ENCODE measurements at regions not wholly inside any gene's neighbourhood (a gene's known extent, or its start where the extent isn't known, plus 50 kb on each side); places are given as distances from the start of the nearest gene placed in this dataset.

DNA sequence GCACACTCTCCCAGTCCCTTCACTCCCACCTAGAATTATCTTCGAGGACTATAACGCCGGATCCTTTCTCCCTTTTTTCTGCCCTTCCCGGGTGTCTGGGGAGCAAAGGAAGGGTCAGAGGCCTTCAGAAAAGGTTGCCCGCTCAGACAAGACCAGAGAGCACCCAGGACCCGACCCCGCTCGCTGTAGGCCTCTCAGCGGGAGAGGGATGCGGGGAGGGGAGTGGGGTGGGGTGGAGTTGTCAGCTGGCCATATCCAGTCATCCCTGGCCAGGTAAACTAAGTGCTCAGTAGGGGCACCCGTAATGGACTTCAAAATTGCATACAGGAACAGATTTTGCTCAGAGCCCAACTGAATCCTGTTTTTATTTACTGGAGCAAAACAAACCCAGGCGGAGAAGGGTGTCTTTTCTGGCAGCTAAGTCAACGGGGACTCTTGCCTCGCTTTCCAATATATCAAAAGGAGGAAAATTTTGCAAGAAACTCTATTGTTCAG, 65.0 kb downstream of the NOL4 start:
- H3K4me1 ChIP-seq (ENCODE audit: control insufficient read depth, insufficient read depth, low read length), result no peaks in the 10 kb centered on the region
- intact Hi-C loops (cut with DNase I), result no loop called here
- ATAC-seq (no peak), DNase-seq (no peak)
- no peak overlapping the region for H3K27ac ChIP-seq (ENCODE audit: low read length)
- no peaks in the 10 kb centered on the region for H3K9me3 ChIP-seq (ENCODE audit: control insufficient read depth, low read length)
- 54% methylated on average over 14 of the region's 14 CpGs for WGBS
- H3K27me3 ChIP-seq (ENCODE audit: control insufficient read depth, insufficient read depth), result no peaks in the 10 kb centered on the region
- peak overlapping the region; percentile 29 for H3K4me3 ChIP-seq (ENCODE audit: low read length)

DNA sequence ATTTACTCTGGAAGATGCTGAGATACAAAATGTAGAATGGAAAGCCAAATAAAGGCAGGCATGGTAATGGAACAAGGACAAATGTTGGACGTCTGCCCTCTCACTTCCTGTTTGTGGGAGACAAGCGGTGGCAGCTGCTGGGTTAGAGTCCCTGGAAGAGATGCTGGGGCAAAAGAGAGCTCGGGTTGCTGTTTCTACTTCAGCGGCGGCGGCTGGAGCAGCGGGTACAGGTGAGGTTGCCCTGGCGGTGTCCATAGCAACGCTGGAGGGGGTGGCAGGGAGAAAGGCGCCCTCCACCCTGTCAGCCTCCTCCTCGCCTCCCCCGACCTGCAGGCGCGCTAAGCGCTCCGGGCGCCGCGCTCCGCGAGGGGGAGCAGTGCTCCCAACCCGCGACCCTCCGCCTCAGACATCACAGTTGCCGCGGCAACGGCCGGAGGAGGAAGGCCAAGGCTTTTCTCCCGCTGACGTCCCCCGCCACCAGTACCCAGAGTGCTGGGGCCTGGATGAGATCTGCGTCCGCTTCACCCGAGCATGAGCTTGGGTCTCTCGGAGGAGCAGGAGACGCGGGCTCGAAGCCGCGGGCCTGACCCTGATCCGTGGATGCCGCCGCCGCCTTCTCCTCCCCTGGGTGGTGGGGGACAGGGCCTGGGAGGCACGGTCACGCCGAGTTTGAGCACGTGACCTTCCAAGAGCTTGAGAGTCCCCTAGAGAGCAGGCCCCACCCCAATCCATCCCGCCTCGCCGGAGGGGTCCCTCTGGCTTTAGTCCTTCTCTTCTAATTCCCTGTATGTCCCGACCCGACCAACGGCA, 65.6 kb downstream of the NOL4 start:
- H3K9me3 ChIP-seq (ENCODE audit: control insufficient read depth, low read length), result no peaks in the 10 kb centered on the region
- ATAC-seq, result peak; percentile 33 to 40

DNA sequence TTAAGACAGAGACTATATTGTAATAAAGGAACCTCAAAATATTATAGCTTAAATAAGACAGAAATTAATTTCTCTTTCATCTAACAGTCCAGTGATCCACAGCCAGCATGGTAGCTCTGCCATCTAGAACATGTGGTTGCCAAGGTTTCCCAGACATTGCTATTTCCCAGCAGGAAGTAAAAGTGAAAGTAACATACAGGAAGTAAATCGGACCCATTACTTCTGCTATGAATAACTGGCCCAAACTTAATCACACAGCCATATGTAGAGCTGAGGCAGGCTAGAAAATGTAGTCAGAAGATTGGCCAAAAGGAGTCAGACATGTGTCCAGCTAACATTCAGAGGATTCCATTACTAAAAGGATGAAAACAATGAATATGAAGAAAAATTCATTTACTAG, 71.0 kb downstream of the NOL4 start:
- no peaks in the 10 kb centered on the region for H3K27me3 ChIP-seq (ENCODE audit: control insufficient read depth, insufficient read depth)
- WGBS, result 37% methylated on average over 1 of the region's 1 CpG
- H3K4me3 ChIP-seq (ENCODE audit: low read length), result no peak overlapping the region
- ATAC-seq (no peak), DNase-seq (no peak)
- H3K4me1 ChIP-seq (ENCODE audit: control insufficient read depth, insufficient read depth, low read length), result no peaks in the 10 kb centered on the region
- intact Hi-C loops (cut with DNase I), result no loop called here
- no peaks in the 10 kb centered on the region for H3K9me3 ChIP-seq (ENCODE audit: control insufficient read depth, low read length)
- H3K27ac ChIP-seq (ENCODE audit: low read length), result no peak overlapping the region

More for the DNA sequence above, 65.6 kb downstream of the NOL4 start:
- Histone ChIP-seq H3K4me1 (ENCODE audit: control insufficient read depth, insufficient read depth, low read length) (no peaks in the 10 kb centered on the region), H3K27ac (ENCODE audit: low read length) (no peak overlapping the region), H3K27me3 (ENCODE audit: control insufficient read depth, insufficient read depth) (no peaks in the 10 kb centered on the region), H3K4me3 (ENCODE audit: low read length) (peak overlapping the region; percentile 29)
- DNase-seq, result peak; percentile 13 to 55 (median 51)
- intact Hi-C loops (cut with DNase I), result no loop called here
- 2% methylated on average over 54 of the region's 54 CpGs for WGBS

DNA sequence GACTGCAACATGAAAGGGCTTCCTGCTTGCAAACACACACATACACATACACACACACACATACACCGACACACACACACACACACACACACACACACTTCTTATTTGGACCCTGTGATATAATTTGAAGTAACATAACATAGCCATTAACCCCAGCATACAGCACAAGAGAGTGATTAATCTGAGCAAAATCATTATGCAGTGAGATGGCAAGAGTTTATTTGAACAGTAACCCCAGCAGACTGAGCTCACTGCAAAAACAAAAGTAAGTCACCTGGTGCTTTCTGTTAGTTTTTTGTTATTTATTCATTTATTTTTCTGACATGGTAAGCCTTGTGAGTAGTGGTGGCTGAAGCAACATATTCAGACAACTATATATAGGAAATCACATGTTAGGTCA, 93.7 kb downstream of the NOL4 start:
- no peaks in the 10 kb centered on the region for H3K27me3 ChIP-seq (ENCODE audit: control insufficient read depth, insufficient read depth)
- H3K4me1 ChIP-seq (ENCODE audit: control insufficient read depth, insufficient read depth, low read length), result no peaks in the 10 kb centered on the region
- H3K9me3 ChIP-seq (ENCODE audit: control insufficient read depth, low read length), result no peaks in the 10 kb centered on the region
- intact Hi-C loops (cut with DNase I), result no loop called here
- no peak for ATAC-seq
- DNase-seq, result no peak
- no peak overlapping the region for H3K4me3 ChIP-seq (ENCODE audit: low read length)
- WGBS, result 81% methylated on average over 1 of the region's 1 CpG
- H3K27ac ChIP-seq (ENCODE audit: low read length), result no peak overlapping the region

DNA sequence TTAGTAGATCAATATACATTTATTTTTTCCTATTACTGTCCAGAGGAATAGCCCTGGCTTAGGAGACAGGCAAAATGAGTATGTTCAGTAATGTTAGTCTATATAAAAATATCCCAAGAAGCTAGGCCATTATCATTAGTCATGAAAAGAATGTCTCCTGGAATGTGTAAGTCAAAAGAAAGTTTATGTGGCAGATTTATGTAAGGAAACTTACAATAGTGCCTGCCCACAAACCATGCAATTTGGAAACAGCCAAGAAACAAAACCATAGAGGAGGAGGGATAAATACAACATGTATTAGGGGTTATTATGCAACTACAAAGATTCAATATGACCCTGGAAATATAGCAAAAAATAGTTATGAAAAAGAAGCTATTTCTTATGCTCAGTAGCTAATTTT, 96.3 kb downstream of the NOL4 start:
- Histone ChIP-seq H3K9me3 (ENCODE audit: control insufficient read depth, low read length) (no peaks in the 10 kb centered on the region), H3K4me1 (ENCODE audit: control insufficient read depth, insufficient read depth, low read length) (no peaks in the 10 kb centered on the region), H3K4me3 (ENCODE audit: low read length) (no peak overlapping the region), H3K27me3 (ENCODE audit: control insufficient read depth, insufficient read depth) (no peaks in the 10 kb centered on the region), H3K27ac (ENCODE audit: low read length) (no peak overlapping the region)
- intact Hi-C loops (cut with DNase I), result loop anchor here in 3 of 4 donors (10.0 kb wide), 2 partner anchors 196 to 656 kb away; no protein-coding TSS in a partner anchor
- DNase-seq (no peak), ATAC-seq (no peak)

DNA sequence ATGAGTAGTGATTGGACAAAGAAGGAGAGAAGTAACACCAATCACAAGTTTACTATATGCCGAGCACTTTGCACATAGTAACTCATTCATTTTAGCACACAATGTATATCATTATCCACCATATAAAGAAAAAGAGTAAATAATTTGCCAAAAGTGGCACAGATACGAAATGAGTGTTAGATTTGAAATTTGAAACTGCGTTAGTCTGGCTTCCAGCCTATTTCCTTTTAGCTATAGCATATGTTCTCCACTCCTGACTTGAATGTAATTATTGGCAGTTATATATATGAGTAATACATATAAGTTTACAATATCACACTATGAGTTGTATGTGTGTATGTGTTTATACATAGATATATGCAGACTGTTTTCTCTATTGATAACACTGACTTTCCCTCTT, 98.6 kb downstream of the NOL4 start:
- no peaks in the 10 kb centered on the region for H3K9me3 ChIP-seq (ENCODE audit: control insufficient read depth, low read length)
- DNase-seq (no peak), ATAC-seq (no peak)
- no peaks in the 10 kb centered on the region for H3K27me3 ChIP-seq (ENCODE audit: control insufficient read depth, insufficient read depth)
- H3K27ac ChIP-seq (ENCODE audit: low read length), result no peak overlapping the region
- no peak overlapping the region for H3K4me3 ChIP-seq (ENCODE audit: low read length)
- no peaks in the 10 kb centered on the region for H3K4me1 ChIP-seq (ENCODE audit: control insufficient read depth, insufficient read depth, low read length)
- intact Hi-C loops (cut with DNase I), result loop anchor here in 3 of 4 donors (10.0 kb wide), 2 partner anchors 199 to 659 kb away; no protein-coding TSS in a partner anchor
- WGBS, result 64% methylated on average over 3 of the region's 3 CpGs

DNA sequence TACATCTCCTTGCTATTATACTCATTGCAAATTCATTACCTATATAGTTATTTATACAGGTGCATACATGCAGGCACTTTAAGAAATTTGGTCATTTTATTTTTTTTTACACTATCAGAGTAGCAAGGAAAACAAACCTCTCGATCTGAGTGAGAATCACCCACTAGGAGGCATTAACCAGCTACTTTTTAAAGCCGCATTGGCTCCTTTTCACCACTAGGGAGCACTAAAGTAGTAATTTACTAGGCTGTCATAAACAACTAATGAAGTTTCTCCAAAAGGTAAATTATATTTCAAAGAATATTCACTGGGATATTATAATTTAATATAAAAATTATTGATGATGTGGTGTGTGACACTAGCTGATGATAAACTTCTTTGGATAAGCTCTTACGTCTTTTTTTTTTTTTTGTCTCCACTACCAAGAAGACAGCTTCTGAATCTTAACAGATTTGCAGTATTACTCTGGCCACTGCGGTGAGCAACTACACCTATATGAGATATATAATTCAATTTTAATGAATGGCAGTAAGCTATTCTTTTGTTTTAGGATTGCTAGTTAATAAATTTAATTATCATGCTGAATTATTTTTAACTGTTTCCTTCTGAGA, 101.9 kb downstream of the NOL4 start:
- no peak for DNase-seq
- H3K4me1 ChIP-seq (ENCODE audit: control insufficient read depth, insufficient read depth, low read length), result no peaks in the 10 kb centered on the region
- ATAC-seq, result no peak
- intact Hi-C loops (cut with DNase I), result loop anchor here in 3 of 4 donors (10.0 kb wide), 2 partner anchors 202 to 662 kb away; no protein-coding TSS in a partner anchor
- H3K4me3 ChIP-seq (ENCODE audit: low read length), result no peak overlapping the region
- WGBS, result 21% methylated on average over 4 of the region's 4 CpGs
- H3K27me3 ChIP-seq (ENCODE audit: control insufficient read depth, insufficient read depth), result no peaks in the 10 kb centered on the region
- H3K27ac ChIP-seq (ENCODE audit: low read length), result no peak overlapping the region
- H3K9me3 ChIP-seq (ENCODE audit: control insufficient read depth, low read length), result no peaks in the 10 kb centered on the region

DNA sequence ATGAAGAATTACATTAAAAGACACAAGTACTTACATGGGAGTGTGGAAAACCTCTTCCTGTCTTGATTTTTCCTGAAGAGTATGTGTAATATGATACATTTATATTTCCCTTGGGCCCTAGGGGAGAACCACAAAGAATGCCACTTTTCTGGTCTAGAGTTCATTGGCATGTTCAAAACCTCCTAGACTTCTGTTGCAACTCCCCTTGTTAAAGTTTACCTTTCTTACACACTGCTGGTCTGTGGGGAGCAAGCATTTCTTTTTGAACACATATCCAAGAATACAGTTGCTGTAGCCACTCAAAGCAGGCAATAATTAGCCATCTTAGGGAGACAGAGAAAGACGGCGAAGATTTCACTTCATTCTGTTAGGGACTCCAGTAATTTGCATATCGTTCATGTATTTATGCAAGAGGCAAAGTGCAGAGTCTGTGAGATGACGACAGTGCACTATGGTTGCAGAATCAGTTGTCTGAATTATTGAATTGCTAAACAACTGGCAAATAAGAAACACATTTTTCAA, 103.5 kb downstream of the NOL4 start:
- ATAC-seq (no peak), DNase-seq (no peak)
- H3K27ac ChIP-seq (ENCODE audit: low read length), result no peak overlapping the region
- no peaks in the 10 kb centered on the region for H3K27me3 ChIP-seq (ENCODE audit: control insufficient read depth, insufficient read depth)
- intact Hi-C loops (cut with DNase I), result loop anchor here in 3 of 4 donors (10.0 kb wide), 2 partner anchors 204 to 664 kb away; no protein-coding TSS in a partner anchor
- no peaks in the 10 kb centered on the region for H3K9me3 ChIP-seq (ENCODE audit: control insufficient read depth, low read length)
- no peaks in the 10 kb centered on the region for H3K4me1 ChIP-seq (ENCODE audit: control insufficient read depth, insufficient read depth, low read length)
- H3K4me3 ChIP-seq (ENCODE audit: low read length), result no peak overlapping the region
- 50% methylated on average over 4 of the region's 4 CpGs for WGBS

DNA sequence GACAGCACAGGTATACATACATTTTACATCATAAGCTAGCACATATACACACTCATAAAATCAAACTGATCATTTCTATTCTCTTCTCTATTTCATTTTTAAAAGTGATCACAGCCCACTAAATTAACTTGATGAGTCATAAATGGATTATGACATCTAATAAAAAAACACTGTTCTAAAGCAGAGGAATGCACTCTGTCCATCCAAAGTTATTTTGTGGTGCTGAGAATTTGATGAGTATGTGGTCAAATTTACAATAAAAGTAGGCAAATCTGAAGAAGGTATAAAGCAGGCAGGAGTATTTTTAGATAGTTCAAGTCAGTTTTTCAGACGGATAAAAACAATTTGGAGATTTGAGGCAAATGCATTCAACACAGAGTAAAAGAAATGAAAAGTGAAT, 104.4 kb downstream of the NOL4 start:
- DNase-seq (no peak), ATAC-seq (no peak)
- Histone ChIP-seq H3K4me1 (ENCODE audit: control insufficient read depth, insufficient read depth, low read length) (no peaks in the 10 kb centered on the region), H3K27ac (ENCODE audit: low read length) (no peak overlapping the region), H3K4me3 (ENCODE audit: low read length) (no peak overlapping the region), H3K27me3 (ENCODE audit: control insufficient read depth, insufficient read depth) (no peaks in the 10 kb centered on the region), H3K9me3 (ENCODE audit: control insufficient read depth, low read length) (no peaks in the 10 kb centered on the region)
- WGBS, result 71% methylated on average over 1 of the region's 1 CpG
- intact Hi-C loops (cut with DNase I), result loop anchor here in 3 of 4 donors (10.0 kb wide), 2 partner anchors 205 to 665 kb away; no protein-coding TSS in a partner anchor

DNA sequence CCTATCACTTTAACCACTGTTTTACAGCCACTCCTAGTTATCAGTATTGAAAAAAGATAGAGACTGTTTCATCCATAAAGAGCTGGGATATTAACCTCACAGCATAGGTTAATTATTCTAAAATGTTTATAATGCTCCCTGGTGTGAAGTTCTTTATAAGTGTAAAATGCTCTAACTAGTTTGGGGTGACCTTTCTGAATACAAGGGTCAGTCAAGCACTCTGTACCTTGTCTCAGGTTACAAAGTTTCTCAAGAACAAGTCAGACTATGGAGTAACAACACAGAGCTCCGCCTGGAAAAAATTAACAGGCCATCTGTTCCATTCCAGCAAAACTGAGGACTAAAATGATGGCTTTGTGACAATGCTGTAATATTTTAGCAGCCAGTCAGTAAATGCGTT, 107.4 kb downstream of the NOL4 start:
- Histone ChIP-seq H3K27me3 (ENCODE audit: control insufficient read depth, insufficient read depth) (no peaks in the 10 kb centered on the region), H3K4me1 (ENCODE audit: control insufficient read depth, insufficient read depth, low read length) (no peaks in the 10 kb centered on the region), H3K27ac (ENCODE audit: low read length) (no peak overlapping the region), H3K9me3 (ENCODE audit: control insufficient read depth, low read length) (no peaks in the 10 kb centered on the region), H3K4me3 (ENCODE audit: low read length) (no peak overlapping the region)
- no peak for ATAC-seq
- intact Hi-C loops (cut with DNase I), result no loop called here
- DNase-seq, result no peak
- WGBS, result 77% methylated on average over 2 of the region's 2 CpGs

DNA sequence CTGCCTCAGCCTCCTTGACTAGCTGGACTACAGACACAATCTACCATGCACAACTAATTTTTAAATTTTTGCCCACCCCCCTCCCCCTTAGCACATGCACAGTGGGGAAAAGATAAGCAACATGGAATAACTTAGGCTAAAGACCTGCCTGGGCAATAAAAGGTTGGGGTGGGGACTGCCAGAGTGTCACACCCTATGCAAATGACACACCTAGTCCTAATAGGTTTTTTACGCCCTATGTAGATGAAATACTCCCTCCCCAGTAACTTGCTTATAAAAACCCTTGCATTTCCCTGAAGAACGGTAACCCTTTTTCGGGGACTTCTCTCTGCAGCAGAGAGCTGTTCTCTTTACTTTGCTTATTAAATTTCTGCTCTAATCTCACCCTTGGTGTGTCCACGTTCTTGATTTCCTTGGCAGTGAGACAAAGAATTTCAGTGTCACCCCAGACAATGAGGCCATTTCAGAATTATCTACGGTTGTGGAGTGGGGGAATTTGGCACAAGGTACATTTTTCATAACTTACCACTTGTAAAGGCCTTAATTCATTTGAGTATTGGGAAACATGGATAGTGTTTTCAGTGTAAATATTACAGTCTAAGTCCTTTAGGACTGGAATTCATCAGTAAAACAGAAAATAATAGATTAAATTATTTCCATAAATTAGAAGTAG, 109.2 kb downstream of the NOL4 start:
- DNase-seq, result no peak
- Histone ChIP-seq H3K4me3 (ENCODE audit: low read length) (no peak overlapping the region), H3K27ac (ENCODE audit: low read length) (no peak overlapping the region), H3K9me3 (ENCODE audit: control insufficient read depth, low read length) (no peaks in the 10 kb centered on the region), H3K27me3 (ENCODE audit: control insufficient read depth, insufficient read depth) (no peaks in the 10 kb centered on the region), H3K4me1 (ENCODE audit: control insufficient read depth, insufficient read depth, low read length) (no peaks in the 10 kb centered on the region)
- WGBS, result 50% methylated on average over 5 of the region's 5 CpGs
- intact Hi-C loops (cut with DNase I), result no loop called here
- ATAC-seq, result peak in 1 of 2 donors; percentile 32
